HUES64 (cell line): ENCODE measurements at regions not wholly inside any gene's neighbourhood (a gene's known extent, or its start where the extent isn't known, plus 50 kb on each side); places are given as distances from the start of the nearest gene placed in this dataset.

Experiments used
- H3K27ac ChIP-seq: 2 replicates; pipeline ENCODE4 v1.7.0; 2013; ENCODE audit warnings: low read depth, low read length, inconsistent platforms
- H3K27me3 ChIP-seq: 2 replicates; pipeline ENCODE4 v1.6.1; 2013; ENCODE audit warnings: mild to moderate bottlenecking, low read length; ENCODE audit not compliant: insufficient read depth
- H3K36me3 ChIP-seq: 2 replicates; pipeline ENCODE4 v1.6.1; 2013; ENCODE audit warnings: mild to moderate bottlenecking, low read length; ENCODE audit not compliant: insufficient read depth
- H3K4me1 ChIP-seq: 2 replicates; pipeline ENCODE4 v1.6.1; 2013; ENCODE audit warnings: mild to moderate bottlenecking, low read length, moderate library complexity; ENCODE audit not compliant: insufficient read depth
- H3K4me3 ChIP-seq: 2 replicates; pipeline ENCODE4 v1.5.1; 2013; ENCODE audit warnings: mild to moderate bottlenecking, low read length, moderate library complexity
- H3K9ac ChIP-seq: 2 replicates; pipeline ENCODE4 v1.6.1; 2013; ENCODE audit warnings: mild to moderate bottlenecking, low read depth, low read length
- H3K9me3 ChIP-seq: 2 replicates; pipeline ENCODE4 v1.6.1; 2013; ENCODE audit warnings: low read depth, low read length; ENCODE audit not compliant: insufficient read depth
- WGBS: fragments of 150-250, 120-280 bp; methylation state at CpG from one replicate; pipeline ENCODE4 v1.1.7; 2013; ENCODE audit warnings: missing lambda C conversion rate; 5-methylcytosine and 5-hydroxymethylcytosine counted together

DNA sequence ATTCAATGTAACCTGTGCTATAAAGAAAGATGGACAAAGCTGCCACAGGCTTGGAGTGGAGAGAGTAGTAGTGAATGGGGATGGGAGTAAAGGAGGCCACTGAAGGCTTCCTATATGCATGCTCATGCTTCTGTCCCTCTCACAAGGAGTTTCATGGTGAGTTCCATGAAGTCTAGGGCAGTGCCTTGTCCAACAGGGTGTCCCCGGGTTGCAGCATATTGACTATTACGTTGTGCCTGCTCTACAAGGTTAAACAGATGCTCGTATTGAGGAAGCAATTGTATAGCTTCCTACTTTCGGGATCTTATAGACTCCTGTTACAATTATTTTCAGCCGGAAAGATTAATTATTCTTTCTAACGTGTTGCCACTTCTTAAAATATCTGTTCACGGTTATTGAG lies 129.1 kb upstream of the PIK3R1 start:
- no peaks in the 10 kb centered on the region for H3K36me3 ChIP-seq
- 95% methylated on average over 7 of the region's 7 CpGs for WGBS
- no peak overlapping the region for H3K4me3 ChIP-seq

DNA sequence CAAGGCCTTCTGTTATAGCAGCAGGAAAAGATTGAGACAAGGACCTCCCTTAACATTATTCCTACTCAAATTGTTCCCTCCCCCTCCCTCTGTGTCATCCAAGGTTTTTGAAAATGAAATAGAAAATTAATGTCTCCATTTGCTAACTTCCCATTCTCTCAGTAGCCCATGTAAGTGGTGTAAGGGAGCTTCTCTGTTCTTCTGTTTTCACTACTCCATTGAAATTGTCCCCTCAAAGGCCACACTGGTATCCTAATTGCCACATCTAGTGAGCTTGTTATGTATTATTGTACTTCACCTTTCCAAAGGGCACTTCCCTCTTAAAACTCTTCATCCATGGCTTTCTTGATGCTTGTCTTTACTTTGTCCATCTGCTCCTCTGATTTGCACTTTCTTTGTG lies 131.2 kb upstream of the PIK3R1 start:
- no peaks in the 10 kb centered on the region for H3K4me1 ChIP-seq
- no peak overlapping the region for H3K27ac ChIP-seq
- H3K9ac ChIP-seq, result no peak overlapping the region
- no peak overlapping the region for H3K4me3 ChIP-seq
- H3K36me3 ChIP-seq, result no peaks in the 10 kb centered on the region
- no peaks in the 10 kb centered on the region for H3K27me3 ChIP-seq
- H3K9me3 ChIP-seq, result no peaks in the 10 kb centered on the region

More for the DNA sequence above, 129.1 kb upstream of the PIK3R1 start:
- Histone ChIP-seq H3K4me1 (no peaks in the 10 kb centered on the region), H3K9me3 (no peaks in the 10 kb centered on the region), H3K27ac (no peak overlapping the region), H3K27me3 (no peaks in the 10 kb centered on the region), H3K9ac (no peak overlapping the region)

DNA sequence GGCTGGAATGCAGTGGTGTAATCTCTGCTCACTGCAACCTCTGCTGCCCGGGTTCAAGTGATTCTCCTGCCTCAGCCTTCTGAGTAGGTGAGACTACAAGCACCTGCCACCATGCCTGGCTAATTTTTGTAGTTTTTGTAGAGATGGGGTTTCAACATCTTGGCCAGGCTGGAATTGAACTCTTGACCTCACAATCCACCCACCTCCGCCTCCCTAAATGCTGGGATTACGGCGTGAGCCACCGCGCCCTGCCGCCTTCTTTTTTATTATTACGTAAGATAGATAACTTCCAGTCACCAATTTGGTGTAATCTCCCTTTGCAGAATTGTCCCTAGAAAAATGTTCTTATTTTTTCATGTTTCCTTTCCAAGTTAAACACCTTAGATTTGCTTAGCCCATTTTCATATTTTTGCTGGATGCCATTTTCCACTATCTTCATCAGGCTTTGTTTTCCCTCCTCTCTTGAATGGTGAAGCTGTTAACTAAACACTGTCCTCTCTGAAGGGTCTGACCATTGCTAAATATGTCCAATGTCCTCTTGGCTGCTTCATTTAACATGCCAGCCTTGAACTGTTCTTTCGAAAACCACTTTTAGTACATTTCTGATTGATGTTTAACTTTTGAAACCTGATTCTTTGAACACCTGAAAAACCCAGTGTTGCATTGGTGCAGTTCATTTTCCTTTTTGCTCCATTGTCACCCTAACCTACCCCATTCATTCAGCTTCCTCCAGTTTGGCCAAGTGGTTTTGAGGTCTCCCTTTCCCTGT lies 135.1 kb upstream of the PIK3R1 start:
- 91% methylated on average over 9 of the region's 9 CpGs for WGBS
- Histone ChIP-seq H3K9me3 (no peaks in the 10 kb centered on the region), H3K9ac (no peak overlapping the region), H3K4me3 (no peak overlapping the region), H3K27me3 (no peaks in the 10 kb centered on the region), H3K36me3 (no peaks in the 10 kb centered on the region), H3K4me1 (no peaks in the 10 kb centered on the region), H3K27ac (no peak overlapping the region)

DNA sequence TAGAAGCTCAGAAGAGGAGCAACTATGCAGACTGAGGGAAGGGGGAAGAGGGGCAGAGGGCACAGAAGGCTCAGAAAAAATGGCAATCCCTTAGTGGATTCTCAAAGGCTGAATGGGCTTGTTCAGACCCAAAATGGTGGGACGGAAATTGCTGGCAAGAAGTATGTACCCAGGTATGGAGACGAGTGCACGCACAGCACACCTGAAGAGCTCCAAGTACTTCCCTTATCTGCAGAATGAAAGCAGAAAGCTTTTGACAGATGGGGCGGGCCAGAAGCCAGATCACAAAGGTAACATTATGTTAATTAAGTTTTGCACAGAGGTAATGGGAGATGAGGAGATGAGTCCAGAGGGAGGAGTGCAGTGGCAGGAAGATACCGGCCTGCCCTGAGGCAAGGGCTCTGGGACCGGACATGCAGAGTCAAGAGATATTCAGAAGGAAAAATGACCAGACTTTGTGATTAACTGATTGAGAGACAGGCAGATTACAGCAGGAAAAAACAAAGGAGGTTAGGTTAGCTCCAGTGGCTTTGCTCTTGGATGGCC lies 138.1 kb upstream of the PIK3R1 start:
- no peak overlapping the region for H3K9ac ChIP-seq
- H3K9me3 ChIP-seq, result no peaks in the 10 kb centered on the region
- no peak overlapping the region for H3K4me3 ChIP-seq
- H3K4me1 ChIP-seq, result no peaks in the 10 kb centered on the region
- H3K27me3 ChIP-seq, result no peaks in the 10 kb centered on the region
- WGBS, result 96% methylated on average over 6 of the region's 6 CpGs
- H3K27ac ChIP-seq, result no peak overlapping the region
- H3K36me3 ChIP-seq, result no peaks in the 10 kb centered on the region

DNA sequence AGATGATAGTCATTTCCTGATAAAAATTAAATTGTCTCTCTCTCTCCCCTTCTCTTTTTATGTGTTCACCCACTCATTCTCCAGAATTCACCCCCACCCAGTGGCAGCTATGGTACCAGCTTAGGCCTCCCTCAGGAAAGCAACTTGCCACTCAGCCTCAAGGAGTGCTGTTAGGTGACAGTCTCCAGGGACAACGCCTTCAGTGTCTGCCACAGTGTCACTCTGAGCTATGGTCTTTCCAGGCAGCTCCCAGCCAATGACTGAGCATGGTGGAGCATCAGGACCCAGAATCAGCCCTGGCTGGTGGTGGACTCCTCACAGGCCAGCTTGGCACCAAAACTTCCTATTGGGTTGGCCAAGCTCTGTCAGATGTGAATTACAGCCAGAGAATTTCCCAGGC lies 140.9 kb upstream of the PIK3R1 start:
- no peaks in the 10 kb centered on the region for H3K36me3 ChIP-seq
- WGBS, result 88% methylated on average over 1 of the region's 1 CpG
- H3K4me3 ChIP-seq, result no peak overlapping the region
- no peaks in the 10 kb centered on the region for H3K4me1 ChIP-seq
- H3K9me3 ChIP-seq, result no peaks in the 10 kb centered on the region
- no peaks in the 10 kb centered on the region for H3K27me3 ChIP-seq
- H3K9ac ChIP-seq, result no peak overlapping the region
- H3K27ac ChIP-seq, result no peak overlapping the region

DNA sequence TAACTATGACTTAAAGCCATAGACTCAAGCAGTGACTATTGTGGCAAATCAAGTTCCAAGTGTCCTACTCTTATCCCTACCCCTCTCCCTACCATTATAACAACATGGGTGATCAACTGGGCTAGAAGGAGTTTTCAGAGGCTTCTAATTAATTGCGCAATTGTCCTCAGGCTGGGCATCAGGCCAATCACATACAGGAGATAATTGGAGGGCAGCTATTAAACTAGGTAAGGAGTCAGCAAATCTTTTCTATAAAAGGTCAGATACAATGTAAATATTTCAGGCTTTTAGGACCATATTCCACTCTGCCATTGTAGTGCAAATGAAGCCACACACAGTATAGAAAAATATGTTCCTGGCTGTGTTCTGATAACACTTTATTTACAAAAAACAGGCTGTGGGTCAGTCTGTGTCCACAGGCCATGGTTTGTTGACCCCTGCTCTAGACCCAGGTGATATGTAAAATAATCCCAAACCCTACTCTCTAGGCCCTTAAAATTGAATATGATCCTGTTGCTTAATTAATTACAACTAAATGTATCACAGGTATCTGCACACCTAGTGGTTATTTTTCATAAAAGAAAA lies 141.4 kb upstream of the PIK3R1 start:
- Histone ChIP-seq H3K27me3 (no peaks in the 10 kb centered on the region), H3K4me3 (no peak overlapping the region), H3K4me1 (no peaks in the 10 kb centered on the region), H3K36me3 (no peaks in the 10 kb centered on the region), H3K9me3 (no peaks in the 10 kb centered on the region), H3K9ac (no peak overlapping the region), H3K27ac (no peak overlapping the region)
- WGBS, result 94% methylated on average over 1 of the region's 1 CpG

DNA sequence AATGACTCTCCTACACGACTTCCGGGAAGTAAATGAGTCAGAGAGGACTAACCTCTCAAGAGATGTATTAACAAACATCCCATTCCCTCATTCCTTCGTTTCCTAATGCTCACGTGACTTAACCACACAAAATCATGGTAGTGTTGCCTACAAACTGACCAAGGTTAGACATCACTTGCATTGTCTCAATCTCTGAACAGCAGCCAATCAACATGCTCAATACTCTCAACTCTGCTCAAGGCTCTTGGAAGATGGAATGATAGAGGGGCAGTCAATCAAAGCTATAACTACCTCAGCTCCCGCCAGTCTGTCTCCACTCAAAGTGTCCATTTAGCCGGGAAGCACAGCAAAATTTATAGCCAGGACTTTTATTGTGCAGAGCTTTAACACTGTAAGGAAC lies 143.8 kb upstream of the PIK3R1 start:
- Histone ChIP-seq H3K4me1 (no peaks in the 10 kb centered on the region), H3K9me3 (no peaks in the 10 kb centered on the region), H3K27ac (no peak overlapping the region), H3K4me3 (no peak overlapping the region), H3K36me3 (no peaks in the 10 kb centered on the region), H3K9ac (no peak overlapping the region), H3K27me3 (no peaks in the 10 kb centered on the region)
- 92% methylated on average over 6 of the region's 6 CpGs for WGBS

DNA sequence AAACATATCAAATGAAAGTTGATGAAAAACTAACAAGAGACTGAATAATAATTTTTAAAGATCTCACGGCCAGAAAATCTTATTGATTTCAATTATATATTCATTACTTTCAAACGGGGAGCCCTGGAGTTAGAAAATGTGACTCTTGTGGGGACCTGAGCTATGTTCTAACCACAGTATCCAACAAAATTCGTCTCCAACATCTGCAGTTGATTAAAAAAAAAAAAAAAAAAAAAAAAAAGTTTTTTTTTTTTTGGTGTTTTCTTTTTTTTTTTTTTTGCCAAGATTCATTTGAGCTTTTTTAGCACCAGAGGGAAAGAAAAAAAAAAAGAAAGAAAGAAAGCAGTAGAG lies 144.3 kb upstream of the PIK3R1 start:
- Histone ChIP-seq H3K36me3 (no peaks in the 10 kb centered on the region), H3K9me3 (no peaks in the 10 kb centered on the region; the same call in 1 of the 2 replicates), H3K4me1 (no peaks in the 10 kb centered on the region), H3K27me3 (no peaks in the 10 kb centered on the region), H3K4me3 (no peak overlapping the region), H3K9ac (no peak overlapping the region), H3K27ac (no peak overlapping the region)
- 100% methylated on average over 2 of the region's 3 CpGs for WGBS

DNA sequence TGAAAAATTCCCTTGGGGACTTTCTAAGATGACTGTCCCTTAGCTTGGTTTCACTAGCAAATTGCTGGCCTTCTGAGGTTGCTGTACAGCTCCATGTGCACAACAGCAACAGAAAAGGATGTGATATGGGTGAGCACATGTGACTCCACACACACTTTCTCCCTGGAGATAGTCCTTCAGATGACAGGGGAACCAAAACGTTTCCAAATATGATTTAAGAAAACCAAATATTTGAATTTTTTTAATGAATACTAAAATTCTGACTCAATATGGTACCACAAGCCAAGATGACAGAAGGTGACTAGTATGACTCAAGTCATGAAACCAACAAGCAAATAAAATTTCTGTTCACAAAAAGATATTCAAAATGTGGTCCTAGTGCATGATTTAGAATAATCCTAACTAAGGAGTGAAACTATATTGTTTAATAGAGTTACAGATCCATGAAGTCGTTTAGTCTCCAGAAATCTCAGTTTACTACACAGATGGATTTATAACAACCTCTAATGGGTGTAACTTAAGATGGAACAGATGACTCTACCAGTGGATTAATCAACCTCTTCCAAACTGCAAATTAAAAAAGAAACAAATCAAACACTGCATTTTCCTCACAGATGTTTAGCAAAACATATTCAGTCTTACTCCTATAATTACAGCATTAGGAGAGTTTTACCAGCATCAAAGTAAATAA lies 144.8 kb upstream of the PIK3R1 start:
- no CpG with 5 or more reads among the region's 2 CpGs for WGBS
- no peaks in the 10 kb centered on the region for H3K4me1 ChIP-seq
- H3K9me3 ChIP-seq, result peaks cover 3% of the 10 kb centered on the region; the same call in 1 of the 2 replicates
- no peak overlapping the region for H3K4me3 ChIP-seq
- H3K9ac ChIP-seq, result no peak overlapping the region
- H3K36me3 ChIP-seq, result no peaks in the 10 kb centered on the region
- no peaks in the 10 kb centered on the region for H3K27me3 ChIP-seq
- no peak overlapping the region for H3K27ac ChIP-seq

DNA sequence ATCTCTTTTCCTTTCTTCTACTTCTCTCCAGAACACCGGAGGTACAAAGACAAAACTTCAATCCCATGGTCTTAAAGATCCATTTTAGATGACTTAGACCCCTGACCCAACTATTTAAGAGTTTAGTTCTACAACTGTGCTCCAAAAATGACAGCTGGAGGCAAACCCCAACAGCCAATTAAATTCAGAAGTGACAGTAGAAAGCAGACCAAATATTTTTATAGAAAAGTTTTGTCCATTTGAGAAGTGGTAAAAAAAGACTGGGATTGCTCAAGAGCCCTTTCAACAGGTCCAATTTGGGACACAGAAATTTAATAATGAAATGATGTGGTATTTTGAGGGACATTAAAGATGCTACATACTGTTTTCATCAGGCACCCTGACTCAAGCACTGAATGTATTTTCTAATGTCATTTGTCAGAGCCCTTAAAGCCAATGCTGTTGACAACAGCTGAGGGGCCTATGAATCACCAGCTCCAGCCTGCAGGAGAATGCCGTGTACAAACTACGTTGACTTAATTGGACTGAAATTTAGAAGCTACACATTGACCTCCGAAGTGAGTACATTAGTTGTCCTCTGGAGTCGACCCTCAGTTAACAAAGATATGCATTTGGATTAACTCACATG lies 147.5 kb upstream of the PIK3R1 start:
- 96% methylated on average over 5 of the region's 5 CpGs for WGBS
- Histone ChIP-seq H3K9me3 (peaks cover 3% of the 10 kb centered on the region; the same call in 1 of the 2 replicates), H3K4me3 (no peak overlapping the region), H3K36me3 (no peaks in the 10 kb centered on the region), H3K27ac (no peak overlapping the region), H3K9ac (no peak overlapping the region), H3K4me1 (no peaks in the 10 kb centered on the region), H3K27me3 (no peaks in the 10 kb centered on the region)

DNA sequence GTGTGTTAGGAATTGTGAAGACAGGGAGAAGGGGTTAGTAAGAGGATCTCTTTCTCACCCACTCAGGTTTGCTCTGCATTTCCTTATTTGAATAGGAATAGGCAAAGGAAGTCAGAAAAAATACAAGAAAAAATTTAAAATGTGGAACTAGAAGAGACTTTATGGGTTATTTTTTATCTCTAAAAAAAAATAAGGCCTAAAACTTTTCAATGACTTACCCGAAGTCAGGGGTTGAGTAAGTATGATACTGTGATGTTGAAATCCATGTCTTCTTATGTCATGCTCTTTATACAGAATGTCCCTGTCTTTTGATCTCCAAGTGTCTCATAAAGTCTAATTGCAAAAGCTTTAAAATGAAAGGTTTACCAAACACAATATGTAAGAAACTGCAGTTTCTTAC lies 148.3 kb upstream of the PIK3R1 start:
- Histone ChIP-seq H3K9me3 (peaks cover 3% of the 10 kb centered on the region; the same call in 1 of the 2 replicates), H3K36me3 (no peaks in the 10 kb centered on the region), H3K4me3 (no peak overlapping the region), H3K27me3 (no peaks in the 10 kb centered on the region), H3K9ac (no peak overlapping the region), H3K4me1 (no peaks in the 10 kb centered on the region), H3K27ac (no peak overlapping the region)
- WGBS, result 86% methylated on average over 1 of the region's 1 CpG
